ENCODE measurements at regions not wholly inside any gene's neighbourhood (a gene's known extent, or its start where the extent isn't known, plus 50 kb on each side); places are given as distances from the start of the nearest gene placed in this dataset.

GRCh38 chr1:168932539-168932938 is 174.0 kb upstream of the ATP1B1 start:
- TF ChIP-seq CTCF (IDR thresholded peaks at IDR 0.05) (no peak), POLR2A (IDR thresholded peaks at IDR 0.05) (no peak), EP300 (IDR thresholded peaks at IDR 0.05) (no peak)

Data from ovary (tissue), 3 donors.